OCI-LY7 (cell line): ENCODE measurements at regions not wholly inside any gene's neighbourhood (a gene's known extent, or its start where the extent isn't known, plus 50 kb on each side); places are given as distances from the start of the nearest gene placed in this dataset.

Source experiments
- BruUV-seq: library from RNA; stranded (reverse); fragments of 400-500 nt; replicated peaks from 2 replicates; lab custom pipeline; 2021; lab: Mats Ljungman, UMichigan
- CTCF ChIA-PET: fragments of 300-600 bp; sonication (Branson Sonifier 250); formaldehyde crosslinking; loops from one replicate; lab custom pipeline; 2022; ENCODE audit warnings: antibody characterized with exemption; ENCODE audit not compliant: unreplicated experiment; lab: Charles Lee
- POLR2A ChIA-PET: fragments of 300-600 bp; sonication (Branson Sonifier 250); formaldehyde crosslinking; loops from one replicate; lab custom pipeline; 2022; ENCODE audit warnings: antibody characterized with exemption; lab: Charles Lee
- DNase-seq: peaks from one replicate; pipeline ENCODE4 v3.0.0-alpha.2; 2015; ENCODE audit warnings: low spot score
- H2AFZ ChIP-seq: fragments of 200-600 bp; sonication (generic), shearing (Covaris generic); 2 replicates; pipeline ENCODE4 v1.6.1; 2014; ENCODE audit warnings: mild to moderate bottlenecking, antibody characterized with exemption, low read length, moderate library complexity
- H3K27ac ChIP-seq: fragments of 200-600 bp; sonication (generic); 2 replicates; pipeline ENCODE4 v1.5.1; 2014; ENCODE audit warnings: mixed run types, low read depth, mild to moderate bottlenecking, moderate library complexity, low read length, inconsistent platforms; ENCODE audit not compliant: poor library complexity, severe bottlenecking
- H3K36me3 ChIP-seq: fragments of 200-600 bp; sonication (generic); 2 replicates; pipeline ENCODE4 v1.6.1; 2014; ENCODE audit warnings: mild to moderate bottlenecking, antibody characterized with exemption, low read length, moderate library complexity, mixed read lengths; ENCODE audit not compliant: insufficient read depth
- H3K4me1 ChIP-seq: fragments of 200-600 bp; sonication (generic); 2 replicates; pipeline ENCODE4 v1.5.1; 2014; ENCODE audit warnings: mild to moderate bottlenecking, low read length; ENCODE audit not compliant: insufficient read depth, poor library complexity, severe bottlenecking
- H3K4me2 ChIP-seq: fragments of 200-600 bp; sonication (generic); 2 replicates; pipeline ENCODE4 v1.6.1; 2014; ENCODE audit warnings: mild to moderate bottlenecking, low read length
- H3K4me3 ChIP-seq: fragments of 200-600 bp; sonication (generic); 2 replicates; pipeline ENCODE4 v1.5.1; 2014; ENCODE audit warnings: mild to moderate bottlenecking, low read depth, low read length; ENCODE audit not compliant: poor library complexity, severe bottlenecking
- H3K79me2 ChIP-seq: fragments of 200-600 bp; sonication (generic); 2 replicates; pipeline ENCODE4 v1.6.1; 2016; ENCODE audit warnings: low read depth, mild to moderate bottlenecking, low read length, moderate library complexity, mixed read lengths; ENCODE audit not compliant: insufficient read depth
- H3K9me2 ChIP-seq: fragments of 200-600 bp; sonication (generic); 2 replicates; pipeline ENCODE4 v1.6.1; 2016; ENCODE audit warnings: mild to moderate bottlenecking, low read length, mixed read lengths; ENCODE audit not compliant: insufficient read depth
- H3K9me3 ChIP-seq: fragments of 200-600 bp; sonication (generic); 2 replicates; pipeline ENCODE4 v1.6.1; 2014; ENCODE audit warnings: mild to moderate bottlenecking, mixed run types, low read length, mixed read lengths
- H4K20me1 ChIP-seq: fragments of 200-600 bp; sonication (generic); 2 replicates; pipeline ENCODE4 v1.6.1; 2014; ENCODE audit warnings: mild to moderate bottlenecking, antibody characterized with exemption, low read length, moderate library complexity, mixed read lengths; ENCODE audit not compliant: insufficient read depth
- EZH2phosphoT487 ChIP-seq: fragments of 200-600 bp; sonication (generic); IDR thresholded peaks from 2 replicates; pipeline ENCODE4 v1.6.1; 2018; ENCODE audit warnings: low read depth, borderline replicate concordance, mild to moderate bottlenecking, mixed run types, antibody characterized with exemption, low read length, moderate library complexity, mixed read lengths
- intact Hi-C: fragments of 100-400 bp; cut with micrococcal nuclease; formaldehyde crosslinking; loops from one replicate; pipeline ENCODE4 v1.10.0; 2022; ENCODE audit not compliant: unreplicated experiment
- TF ChIP-seq, protein P1 (sequence below): fragments of 200-600 bp; sonication (generic); conservative IDR thresholded peaks from 2 replicates; pipeline ENCODE4 v1.5.1; 2014; ENCODE audit warnings: mild to moderate bottlenecking, antibody characterized with exemption, low read length, moderate library complexity, mixed read lengths

DNA sequence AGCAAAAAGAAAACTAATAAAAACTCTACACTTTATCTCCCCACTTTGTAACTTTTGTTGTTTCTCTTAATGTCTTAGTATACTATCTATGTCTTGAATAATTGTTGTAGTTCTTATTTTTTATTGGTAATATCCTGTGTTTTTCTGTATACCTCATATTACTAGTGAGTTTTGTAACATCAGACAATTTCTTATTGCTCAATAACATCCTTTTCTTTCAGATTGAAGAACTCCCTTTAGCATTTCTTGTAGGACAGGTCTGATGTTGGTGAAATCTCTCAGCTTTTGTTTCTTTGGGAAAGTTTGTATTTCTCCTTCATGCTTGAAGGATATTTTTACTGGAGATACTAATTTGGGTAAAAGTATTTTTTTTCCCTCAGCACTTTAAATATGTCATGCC lies 79.8 kb upstream of the LRRC8B start:
- intact Hi-C loops = no loop called here
- H3K79me2 ChIP-seq = no peaks in the 10 kb centered on the region
- H3K4me2 ChIP-seq = no peak overlapping the region
- H2AFZ ChIP-seq = no peak overlapping the region
- CTCF ChIA-PET = no interaction called here
- no peaks in the 10 kb centered on the region for H3K36me3 ChIP-seq
- H3K9me3 ChIP-seq = no peaks in the 10 kb centered on the region
- H3K27ac ChIP-seq = no peak overlapping the region
- no peaks in the 10 kb centered on the region for H4K20me1 ChIP-seq
- no peak for DNase-seq
- H3K4me3 ChIP-seq = no peak overlapping the region
- H3K9me2 ChIP-seq = no peaks in the 10 kb centered on the region
- no TSS peak for BruUV-seq
- TF ChIP-seq, protein P1, sequence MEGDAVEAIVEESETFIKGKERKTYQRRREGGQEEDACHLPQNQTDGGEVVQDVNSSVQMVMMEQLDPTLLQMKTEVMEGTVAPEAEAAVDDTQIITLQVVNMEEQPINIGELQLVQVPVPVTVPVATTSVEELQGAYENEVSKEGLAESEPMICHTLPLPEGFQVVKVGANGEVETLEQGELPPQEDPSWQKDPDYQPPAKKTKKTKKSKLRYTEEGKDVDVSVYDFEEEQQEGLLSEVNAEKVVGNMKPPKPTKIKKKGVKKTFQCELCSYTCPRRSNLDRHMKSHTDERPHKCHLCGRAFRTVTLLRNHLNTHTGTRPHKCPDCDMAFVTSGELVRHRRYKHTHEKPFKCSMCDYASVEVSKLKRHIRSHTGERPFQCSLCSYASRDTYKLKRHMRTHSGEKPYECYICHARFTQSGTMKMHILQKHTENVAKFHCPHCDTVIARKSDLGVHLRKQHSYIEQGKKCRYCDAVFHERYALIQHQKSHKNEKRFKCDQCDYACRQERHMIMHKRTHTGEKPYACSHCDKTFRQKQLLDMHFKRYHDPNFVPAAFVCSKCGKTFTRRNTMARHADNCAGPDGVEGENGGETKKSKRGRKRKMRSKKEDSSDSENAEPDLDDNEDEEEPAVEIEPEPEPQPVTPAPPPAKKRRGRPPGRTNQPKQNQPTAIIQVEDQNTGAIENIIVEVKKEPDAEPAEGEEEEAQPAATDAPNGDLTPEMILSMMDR = no peak
- H3K4me1 ChIP-seq = no peaks in the 10 kb centered on the region
- POLR2A ChIA-PET = interaction anchor here (0.5 kb wide), 1 partner anchor 1582 kb away, joined by 3 read pairs; no protein-coding TSS in a partner anchor

DNA sequence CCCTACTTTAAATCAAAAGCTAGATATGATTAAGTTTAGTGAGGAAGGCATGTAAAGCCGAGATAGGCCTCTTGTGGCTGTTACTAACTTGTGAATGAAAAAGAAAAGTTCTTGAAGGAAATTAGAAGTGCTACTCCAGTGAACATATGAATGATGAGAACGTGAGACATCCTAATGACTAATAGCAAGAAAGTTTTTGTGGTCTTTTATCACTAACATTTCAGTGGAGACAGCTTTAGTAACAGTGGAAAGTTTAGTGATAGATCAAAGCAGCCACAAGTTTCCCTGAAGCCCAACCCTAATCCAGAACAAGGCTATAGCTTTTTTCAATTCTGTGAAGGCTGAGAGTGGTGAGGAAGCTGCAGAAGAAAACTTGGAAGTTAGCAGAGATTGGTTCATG lies 73.6 kb upstream of the LRRC8B start:
- CTCF ChIA-PET = no interaction called here
- no TSS peak for BruUV-seq
- no peak overlapping the region for H3K4me3 ChIP-seq
- H3K4me1 ChIP-seq = no peaks in the 10 kb centered on the region
- H4K20me1 ChIP-seq = no peaks in the 10 kb centered on the region
- H3K9me2 ChIP-seq = no peaks in the 10 kb centered on the region
- H3K27ac ChIP-seq = no peak overlapping the region
- intact Hi-C loops = no loop called here
- no peaks in the 10 kb centered on the region for H3K36me3 ChIP-seq
- H3K4me2 ChIP-seq = no peak overlapping the region
- DNase-seq = no peak
- H2AFZ ChIP-seq = no peak overlapping the region
- TF ChIP-seq, protein P1 = no peak
- no peak for TF ChIP-seq EZH2phosphoT487
- POLR2A ChIA-PET = interaction anchor here (0.6 to 1.0 kb wide), 2 partner anchors 14 to 46 kb away, joined by 3 read pairs; no protein-coding TSS in a partner anchor
- no peaks in the 10 kb centered on the region for H3K9me3 ChIP-seq
- no peaks in the 10 kb centered on the region for H3K79me2 ChIP-seq

DNA sequence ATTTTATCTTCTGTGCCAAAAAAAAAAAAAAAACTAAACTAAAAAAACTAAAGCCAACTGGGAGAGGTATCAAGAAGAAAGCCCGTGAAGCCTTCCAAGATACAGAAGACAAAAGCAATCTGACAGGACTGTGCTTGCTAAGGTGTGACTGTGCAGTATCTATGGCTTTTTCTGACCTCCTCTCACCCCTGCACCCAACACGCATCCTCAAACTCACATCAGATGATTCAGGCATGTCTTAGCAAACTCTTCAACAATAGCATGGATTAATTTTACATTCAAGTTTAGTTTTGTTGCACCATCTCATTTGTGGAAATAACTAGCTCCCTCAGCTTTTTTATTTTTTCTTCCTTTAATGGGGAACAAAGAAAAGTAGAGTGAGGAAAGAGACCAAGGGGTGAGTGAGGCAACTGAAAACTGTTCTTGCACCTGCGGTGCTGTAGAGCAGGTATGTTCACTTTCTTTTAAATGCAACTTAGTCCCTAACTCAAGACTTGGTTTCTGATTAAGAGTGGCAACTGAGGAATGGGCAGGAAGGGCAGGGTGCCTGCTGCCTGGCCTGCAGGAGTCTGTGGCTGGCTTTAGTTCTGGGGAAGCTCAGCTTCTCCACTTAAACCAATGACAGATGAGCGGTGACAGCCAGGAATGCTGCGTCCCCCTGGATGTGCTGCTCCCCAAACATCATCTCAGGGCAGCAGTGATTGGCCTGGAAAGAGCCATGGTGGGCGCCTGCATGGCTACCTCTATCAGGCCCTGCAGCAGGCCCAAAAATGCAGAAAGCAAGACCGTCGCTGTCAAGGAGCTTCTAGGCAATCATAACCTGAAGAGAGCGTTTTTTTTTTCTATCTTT lies 71.3 kb upstream of the LRRC8B start:
- no TSS peak for BruUV-seq
- H3K79me2 ChIP-seq = no peaks in the 10 kb centered on the region

More for the DNA sequence above, 71.3 kb upstream of the LRRC8B start:
- ChIA-PET CTCF (interaction anchor here (0.7 kb wide), 1 partner anchor 873 kb away, joined by 3 read pairs; no protein-coding TSS in a partner anchor), POLR2A (interaction anchor here (0.7 to 1.0 kb wide), 2 partner anchors 11 to 32 kb away, joined by 3 read pairs; no protein-coding TSS in a partner anchor)
- H3K4me3 ChIP-seq = no peak overlapping the region
- H3K27ac ChIP-seq = no peak overlapping the region
- H4K20me1 ChIP-seq = no peaks in the 10 kb centered on the region
- no peak for DNase-seq
- H3K9me2 ChIP-seq = no peaks in the 10 kb centered on the region
- intact Hi-C loops = no loop called here
- TF ChIP-seq EZH2phosphoT487 = no peak
- TF ChIP-seq, protein P1 = no peak
- H3K4me2 ChIP-seq = no peak overlapping the region
- no peak overlapping the region for H2AFZ ChIP-seq
- no peaks in the 10 kb centered on the region for H3K9me3 ChIP-seq
- no peaks in the 10 kb centered on the region for H3K36me3 ChIP-seq
- peaks cover 5% of the 10 kb centered on the region for H3K4me1 ChIP-seq
